Chondrocyte (in vitro differentiated cells): ENCODE measurements at regions not wholly inside any gene's neighbourhood (a gene's known extent, or its start where the extent isn't known, plus 50 kb on each side); places are given as distances from the start of the nearest gene placed in this dataset.

Experiments used
- DNase-seq: peaks from one replicate; pipeline ENCODE4 v3.0.0; 2021; ENCODE audit warnings: mixed read lengths, low spot score
- H3K27ac Mint-ChIP-seq: one replicate; pipeline ENCODE4 v1.8.0; 2021; ENCODE audit warnings: mild to moderate bottlenecking, moderate library complexity, mixed read lengths; ENCODE audit not compliant: unreplicated experiment
- H3K27me3 Mint-ChIP-seq: 2 replicates; pipeline ENCODE4 v1.8.0; 2021; ENCODE audit warnings: low read depth, mixed read lengths
- H3K36me3 Mint-ChIP-seq: 2 replicates; pipeline ENCODE4 v1.8.0; 2021; ENCODE audit warnings: low read depth, mixed read lengths
- H3K4me1 Mint-ChIP-seq: 2 replicates; pipeline ENCODE4 v1.8.0; 2021; ENCODE audit warnings: low read depth, mild to moderate bottlenecking, mixed read lengths
- H3K4me3 Mint-ChIP-seq: one replicate; pipeline ENCODE4 v1.8.0; 2021; ENCODE audit warnings: mild to moderate bottlenecking, moderate library complexity, mixed read lengths; ENCODE audit not compliant: unreplicated experiment
- H3K9me3 Mint-ChIP-seq: 2 replicates; pipeline ENCODE4 v1.8.0; 2021; ENCODE audit warnings: low read depth, mixed read lengths
- CTCF ChIP-seq: fragments of 200-600 bp; sonication (generic); IDR thresholded peaks from 2 replicates; pipeline ENCODE4 v1.5.0; 2021; ENCODE audit warnings: antibody characterized with exemption, mild to moderate bottlenecking, moderate library complexity

GRCh38 chr9:108103046-108103693 is 613.6 kb upstream of the KLF4 start:
- no peak for TF ChIP-seq CTCF
- Mint-ChIP-seq H3K36me3 (no peaks in the 10 kb centered on the region), H3K27me3 (peaks cover 12% of the 10 kb centered on the region), H3K4me1 (peaks cover 16% of the 10 kb centered on the region), H3K27ac (no peak overlapping the region), H3K4me3 (no peak overlapping the region), H3K9me3 (no peaks in the 10 kb centered on the region)
- DNase-seq = no peak

GRCh38 chr9:108101410-108101809 is 611.8 kb upstream of the KLF4 start:
- Mint-ChIP-seq H3K9me3 (no peaks in the 10 kb centered on the region), H3K27me3 (peaks cover 12% of the 10 kb centered on the region), H3K4me3 (no peak overlapping the region), H3K4me1 (peaks cover 16% of the 10 kb centered on the region), H3K36me3 (no peaks in the 10 kb centered on the region), H3K27ac (no peak overlapping the region)
- DNase-seq = no peak
- TF ChIP-seq CTCF = no peak

DNA sequence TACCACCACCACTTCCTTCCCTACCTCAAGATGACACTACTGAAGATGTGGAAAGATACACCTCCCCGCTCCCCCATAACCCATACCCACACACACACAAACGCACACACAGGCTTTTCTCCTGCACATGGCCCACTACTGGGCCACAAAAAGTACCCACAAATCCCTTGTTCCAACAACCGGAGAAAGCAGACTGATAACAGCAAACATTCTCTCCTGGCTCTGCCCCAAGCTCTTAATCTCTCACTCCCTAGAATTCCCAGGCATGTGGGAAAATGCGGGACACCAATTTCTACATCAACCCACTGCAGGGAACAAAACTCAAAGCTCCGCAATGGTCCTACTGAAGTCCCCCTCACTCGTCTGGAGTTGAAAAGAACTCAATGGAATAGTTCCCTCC is 611.0 kb upstream of the KLF4 start:
- Mint-ChIP-seq H3K36me3 (no peaks in the 10 kb centered on the region), H3K27ac (no peak overlapping the region), H3K4me3 (no peak overlapping the region)

GRCh38 chr9:108099854-108100253 is 610.3 kb upstream of the KLF4 start:
- Mint-ChIP-seq H3K4me3 (no peak overlapping the region), H3K27ac (no peak overlapping the region), H3K27me3 (peaks cover 10% of the 10 kb centered on the region), H3K4me1 (peaks cover 12% of the 10 kb centered on the region), H3K36me3 (no peaks in the 10 kb centered on the region), H3K9me3 (no peaks in the 10 kb centered on the region)
- no peak for DNase-seq
- no peak for TF ChIP-seq CTCF

More for the DNA sequence above, 611.0 kb upstream of the KLF4 start:
- no peaks in the 10 kb centered on the region for H3K9me3 Mint-ChIP-seq
- peaks cover 10% of the 10 kb centered on the region for H3K27me3 Mint-ChIP-seq
- no peak for TF ChIP-seq CTCF
- DNase-seq = no peak
- H3K4me1 Mint-ChIP-seq = peaks cover 12% of the 10 kb centered on the region

DNA sequence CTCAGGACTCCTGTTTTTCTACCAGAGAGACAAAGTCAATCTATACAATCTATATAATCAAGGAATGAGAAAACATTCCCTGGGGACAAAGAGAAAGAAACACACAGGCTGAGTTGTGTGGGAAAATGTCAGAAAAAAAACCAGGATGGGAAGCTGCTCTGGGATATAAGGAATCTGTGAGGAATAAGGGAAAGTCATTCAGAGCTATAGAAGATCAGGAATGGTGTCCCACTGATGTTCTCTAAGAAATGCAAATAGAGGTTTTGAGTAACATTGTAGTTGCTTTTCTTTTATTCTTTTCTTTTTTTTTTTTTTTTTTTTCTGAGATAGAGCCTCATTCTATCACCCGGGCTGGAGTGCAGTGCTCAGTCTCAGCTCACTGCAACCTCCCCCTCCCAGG is 605.9 kb upstream of the KLF4 start:
- Mint-ChIP-seq H3K27me3 (peaks cover under 1% of the 10 kb centered on the region), H3K9me3 (peaks cover 3% of the 10 kb centered on the region), H3K27ac (no peak overlapping the region), H3K4me3 (no peak overlapping the region), H3K4me1 (peaks cover 4% of the 10 kb centered on the region), H3K36me3 (no peaks in the 10 kb centered on the region)
- no peak for DNase-seq
- TF ChIP-seq CTCF = no peak
